HUES6 (cell line): ENCODE measurements at regions not wholly inside any gene's neighbourhood (a gene's known extent, or its start where the extent isn't known, plus 50 kb on each side); places are given as distances from the start of the nearest gene placed in this dataset.

Source experiments
- H3K27ac ChIP-seq: 2 replicates; pipeline ENCODE4 v1.7.0; 2013; ENCODE audit warnings: low read depth, mild to moderate bottlenecking, low read length, inconsistent platforms
- H3K27me3 ChIP-seq: 2 replicates; pipeline ENCODE4 v1.6.1; 2013; ENCODE audit warnings: low read length; ENCODE audit not compliant: control insufficient read depth, insufficient read depth
- H3K36me3 ChIP-seq: 2 replicates; pipeline ENCODE4 v1.6.1; 2013; ENCODE audit warnings: low read length; ENCODE audit not compliant: control insufficient read depth, insufficient read depth
- H3K4me1 ChIP-seq: 2 replicates; pipeline ENCODE4 v1.6.1; 2013; ENCODE audit warnings: low read length; ENCODE audit not compliant: control insufficient read depth, insufficient read depth
- H3K4me3 ChIP-seq: 2 replicates; pipeline ENCODE4 v1.5.1; 2013; ENCODE audit warnings: low read depth, low read length
- H3K9ac ChIP-seq: one replicate; pipeline ENCODE4 v1.6.1; 2013; ENCODE audit warnings: mild to moderate bottlenecking, low read length
- H3K9me3 ChIP-seq: 2 replicates; pipeline ENCODE4 v1.6.1; 2013; ENCODE audit warnings: low read depth, low read length; ENCODE audit not compliant: control insufficient read depth, insufficient read depth

DNA sequence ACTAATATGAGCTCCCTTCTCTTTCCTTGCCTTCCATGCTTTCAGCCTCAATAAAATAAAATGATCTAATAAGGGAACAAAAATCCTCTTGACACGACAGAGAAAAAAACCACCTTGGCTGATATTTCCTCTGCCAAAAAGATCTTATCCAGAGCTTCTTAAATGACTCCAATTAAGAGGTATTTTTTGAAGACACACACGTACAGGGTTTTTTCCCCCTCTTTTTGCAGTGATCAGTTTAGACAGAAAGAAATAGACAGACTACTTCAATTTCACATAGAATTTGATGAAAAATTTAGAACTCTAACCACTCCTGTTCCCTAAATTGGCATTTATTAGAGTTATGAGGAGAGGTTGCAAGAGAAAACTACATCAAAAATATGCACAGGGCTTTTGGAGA is 217.2 kb upstream of the CDH11 start:
- no peaks in the 10 kb centered on the region for H3K9me3 ChIP-seq
- no peaks in the 10 kb centered on the region for H3K36me3 ChIP-seq
- H3K4me1 ChIP-seq = peaks cover 11% of the 10 kb centered on the region; the same call in 1 of the 2 replicates
- no peak overlapping the region for H3K9ac ChIP-seq
- no peak overlapping the region for H3K4me3 ChIP-seq
- no peaks in the 10 kb centered on the region for H3K27me3 ChIP-seq
- no peak overlapping the region for H3K27ac ChIP-seq

DNA sequence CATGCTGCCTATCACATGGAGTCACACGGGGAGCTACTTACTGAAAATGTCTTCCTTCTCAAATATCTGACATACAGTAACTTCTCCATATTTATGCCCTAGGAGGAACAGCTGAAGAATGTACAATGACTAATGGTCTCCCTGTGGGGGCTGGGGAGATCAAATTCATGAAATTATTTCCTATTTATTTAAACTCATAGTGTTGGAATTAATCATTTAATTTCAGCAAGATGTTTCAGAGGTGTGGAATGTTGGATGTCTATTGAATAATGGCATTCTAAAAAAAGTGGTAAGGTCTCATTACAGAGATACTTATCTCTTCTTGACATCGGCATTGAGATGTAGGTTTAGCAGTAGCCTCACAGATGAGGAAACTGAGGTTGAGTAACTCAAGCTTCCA is 214.3 kb upstream of the CDH11 start:
- Histone ChIP-seq H3K4me3 (no peak overlapping the region), H3K36me3 (no peaks in the 10 kb centered on the region), H3K27ac (no peak overlapping the region), H3K9me3 (no peaks in the 10 kb centered on the region), H3K27me3 (no peaks in the 10 kb centered on the region), H3K9ac (no peak overlapping the region), H3K4me1 (peaks cover 12% of the 10 kb centered on the region; the same call in 1 of the 2 replicates)

DNA sequence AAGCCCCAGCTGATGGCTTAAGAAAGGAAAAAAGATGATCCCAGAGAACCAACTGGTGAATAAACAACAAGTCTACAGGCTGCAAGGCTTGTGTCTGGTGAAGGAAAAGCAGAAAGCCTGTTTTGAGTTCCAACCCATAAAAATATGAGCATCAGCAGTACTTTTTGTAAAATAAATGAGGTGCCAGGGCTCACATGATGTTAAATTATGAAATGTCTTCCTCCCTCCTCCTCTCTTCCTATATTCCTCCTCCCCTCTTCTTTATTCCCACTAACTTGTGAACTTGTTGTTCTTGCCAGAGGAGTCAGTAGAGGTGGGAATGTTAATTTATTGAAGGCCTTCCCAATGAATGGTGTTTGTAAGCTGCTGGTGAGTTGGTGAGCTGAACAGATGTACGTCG is 212.2 kb upstream of the CDH11 start:
- Histone ChIP-seq H3K4me3 (no peak overlapping the region), H3K4me1 (peaks cover 12% of the 10 kb centered on the region; the same call in 1 of the 2 replicates), H3K36me3 (no peaks in the 10 kb centered on the region), H3K27me3 (no peaks in the 10 kb centered on the region), H3K27ac (no peak overlapping the region), H3K9me3 (no peaks in the 10 kb centered on the region), H3K9ac (no peak overlapping the region)

DNA sequence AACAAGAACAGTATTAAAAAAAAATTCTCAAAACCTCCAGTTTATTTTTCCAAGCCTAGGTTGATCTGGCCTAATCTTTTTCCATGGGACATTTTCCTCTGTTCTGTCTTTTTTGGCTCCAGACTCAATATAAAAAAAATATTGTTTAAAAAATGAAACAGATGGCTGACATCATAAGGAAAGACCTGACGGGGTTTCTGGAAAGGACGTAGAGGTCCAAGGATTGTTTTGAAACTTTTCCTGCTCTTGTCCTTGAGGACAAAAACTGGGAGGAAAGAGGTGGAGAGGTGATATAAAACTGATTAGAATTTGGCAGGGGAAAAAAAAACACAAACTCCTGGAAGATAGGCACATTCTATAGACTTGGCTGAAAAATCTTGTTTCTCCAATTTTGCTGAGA is 211.4 kb upstream of the CDH11 start:
- peaks cover 12% of the 10 kb centered on the region; the same call in 1 of the 2 replicates for H3K4me1 ChIP-seq
- H3K27me3 ChIP-seq = no peaks in the 10 kb centered on the region
- H3K9ac ChIP-seq = no peak overlapping the region
- no peaks in the 10 kb centered on the region for H3K9me3 ChIP-seq
- no peak overlapping the region for H3K4me3 ChIP-seq
- no peaks in the 10 kb centered on the region for H3K36me3 ChIP-seq
- no peak overlapping the region for H3K27ac ChIP-seq

DNA sequence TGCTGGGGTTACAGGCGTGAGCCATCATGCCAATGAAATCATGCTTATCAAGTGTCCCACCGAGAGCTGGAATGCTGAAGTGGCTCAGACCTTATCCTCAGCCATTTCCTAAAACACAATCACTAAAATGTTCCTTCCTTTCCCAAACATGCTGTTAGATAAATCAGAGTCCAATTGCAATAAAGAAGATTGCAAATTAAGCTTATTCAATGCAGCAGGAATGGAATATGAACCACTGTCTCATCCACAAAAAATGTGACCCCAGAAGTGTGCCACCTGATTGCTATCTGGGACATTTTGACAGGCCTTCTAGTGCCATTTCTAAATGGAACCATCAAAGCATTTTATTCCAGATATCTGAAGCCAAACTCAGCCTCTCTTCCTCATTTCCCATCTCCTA is 205.5 kb upstream of the CDH11 start:
- Histone ChIP-seq H3K4me1 (no peaks in the 10 kb centered on the region), H3K27ac (no peak overlapping the region), H3K36me3 (no peaks in the 10 kb centered on the region), H3K9me3 (no peaks in the 10 kb centered on the region), H3K4me3 (no peak overlapping the region), H3K9ac (no peak overlapping the region), H3K27me3 (no peaks in the 10 kb centered on the region)

DNA sequence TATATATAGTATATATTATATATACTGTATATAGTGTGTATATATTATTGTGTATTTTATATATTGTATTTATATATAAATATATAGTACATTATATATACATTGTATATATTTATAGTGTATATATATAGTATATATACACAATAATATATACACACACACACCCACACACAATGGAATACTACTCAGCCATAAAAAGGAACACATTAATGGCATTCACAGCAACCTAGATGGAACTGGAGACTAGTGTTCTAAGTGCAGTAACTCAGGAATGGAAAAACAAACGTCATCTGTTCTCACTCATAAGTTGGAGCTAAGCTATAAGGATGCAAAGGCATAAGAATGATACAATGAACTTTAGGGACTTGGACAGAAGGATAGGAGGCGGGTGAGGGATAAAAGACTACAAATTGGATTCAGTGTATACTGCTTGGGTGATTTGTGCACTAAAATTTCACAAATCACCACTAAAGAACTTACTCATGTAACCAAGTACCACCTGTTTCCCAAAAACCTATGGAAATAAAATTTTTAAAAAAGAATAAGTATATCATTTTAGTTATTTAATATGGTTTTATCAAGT is 201.9 kb upstream of the CDH11 start:
- Histone ChIP-seq H3K36me3 (no peaks in the 10 kb centered on the region), H3K4me3 (no peak overlapping the region), H3K4me1 (peaks cover 9% of the 10 kb centered on the region)

DNA sequence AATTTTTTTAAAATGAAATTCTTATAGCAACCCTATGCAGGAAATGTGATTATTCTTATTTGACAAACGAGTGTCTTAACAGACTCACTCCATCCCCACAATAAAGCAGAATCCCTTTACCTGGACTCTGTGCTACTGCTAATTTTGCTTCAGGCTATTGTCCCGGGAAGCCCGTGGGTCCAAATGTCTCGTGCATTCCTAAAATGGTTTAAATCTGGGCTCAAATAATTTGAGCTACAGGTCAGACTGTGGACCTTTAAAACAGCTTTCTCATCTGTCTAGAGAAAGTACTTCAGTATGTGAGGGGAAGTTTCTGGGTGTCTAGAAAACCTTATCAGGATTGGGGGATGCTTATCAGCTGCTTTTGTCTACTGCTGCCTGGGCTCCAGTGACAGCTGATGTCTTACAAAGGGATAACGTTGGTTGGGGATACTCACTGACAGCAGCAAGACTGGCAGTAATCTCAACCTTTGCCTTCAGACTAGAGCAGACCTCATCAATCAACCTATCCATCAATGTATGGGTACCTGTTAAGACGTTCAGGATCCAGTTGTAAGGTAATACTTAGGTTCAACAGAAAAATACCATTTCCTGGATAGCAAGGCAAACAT is 197.9 kb upstream of the CDH11 start:
- Histone ChIP-seq H3K4me3 (no peak overlapping the region), H3K36me3 (no peaks in the 10 kb centered on the region), H3K9ac (no peak overlapping the region), H3K27ac (no peak overlapping the region), H3K4me1 (peaks cover 22% of the 10 kb centered on the region), H3K9me3 (no peaks in the 10 kb centered on the region), H3K27me3 (no peaks in the 10 kb centered on the region)

More for the DNA sequence above, 201.9 kb upstream of the CDH11 start:
- Histone ChIP-seq H3K27ac (no peak overlapping the region), H3K9me3 (no peaks in the 10 kb centered on the region), H3K27me3 (no peaks in the 10 kb centered on the region), H3K9ac (no peak overlapping the region)

DNA sequence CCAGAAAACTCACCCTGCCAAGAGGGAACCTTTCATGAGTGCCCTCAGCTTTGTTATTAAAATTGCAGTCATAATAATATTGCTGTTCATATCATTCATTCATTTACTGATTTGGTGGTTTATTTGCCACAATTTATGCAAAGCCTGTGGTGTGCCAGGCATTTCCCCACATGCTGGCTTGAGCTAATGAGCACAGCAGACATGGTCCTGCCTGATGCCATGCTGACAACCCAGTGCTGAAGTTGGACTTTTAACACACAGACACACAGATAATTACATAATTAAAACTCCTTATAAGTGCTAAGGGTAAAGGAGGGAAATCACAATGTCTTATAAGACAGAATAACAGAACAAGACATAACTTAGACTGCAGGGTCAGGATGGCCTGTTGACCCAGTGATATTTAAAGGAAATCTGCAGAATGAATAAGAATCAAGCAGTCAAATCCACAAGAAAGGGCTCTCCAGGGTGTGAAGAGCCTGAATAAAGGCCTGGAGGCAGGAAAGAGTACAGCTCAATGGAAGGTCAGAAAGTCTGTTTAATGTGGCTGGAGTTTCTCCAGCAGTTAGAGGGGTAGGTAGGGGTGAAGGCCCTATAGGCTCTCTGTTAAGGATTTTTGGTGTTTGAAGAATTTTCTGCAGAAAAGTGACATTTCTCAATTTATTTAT is 196.9 kb upstream of the CDH11 start:
- H3K4me1 ChIP-seq = peaks cover 22% of the 10 kb centered on the region
- no peaks in the 10 kb centered on the region for H3K27me3 ChIP-seq
- H3K9ac ChIP-seq = peak overlapping the region; percentile 4
- H3K36me3 ChIP-seq = no peaks in the 10 kb centered on the region
- peak overlapping the region; percentile 26; the same call in 1 of the 2 replicates for H3K27ac ChIP-seq
- H3K4me3 ChIP-seq = peak overlapping the region; percentile 9; the same call in 1 of the 2 replicates
- H3K9me3 ChIP-seq = no peaks in the 10 kb centered on the region

DNA sequence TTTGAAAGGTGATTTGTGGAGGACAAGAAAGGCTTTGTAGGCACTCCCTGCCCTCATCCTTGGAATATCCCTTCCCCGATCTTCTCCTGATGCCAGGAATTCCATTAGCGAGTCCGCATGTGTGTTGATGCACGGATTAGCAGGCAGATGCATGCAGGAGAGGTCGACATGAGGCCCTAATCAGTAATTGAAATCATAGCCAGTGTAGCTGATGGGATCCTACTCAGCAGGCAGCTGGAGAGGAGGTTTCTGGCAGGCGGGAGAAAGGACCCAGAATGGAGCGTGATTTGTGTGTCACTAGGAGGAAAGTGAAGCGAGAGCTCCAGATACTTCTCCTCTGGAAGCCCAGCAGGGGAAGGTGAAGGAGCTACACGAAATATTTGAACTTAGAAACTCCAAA is 196.3 kb upstream of the CDH11 start:
- Histone ChIP-seq H3K27ac (peak overlapping the region; percentile 26; the same call in 1 of the 2 replicates), H3K4me3 (peak overlapping the region; percentile 9), H3K9me3 (no peaks in the 10 kb centered on the region), H3K27me3 (no peaks in the 10 kb centered on the region), H3K4me1 (peaks cover 22% of the 10 kb centered on the region), H3K9ac (peak overlapping the region; percentile 4), H3K36me3 (no peaks in the 10 kb centered on the region)

DNA sequence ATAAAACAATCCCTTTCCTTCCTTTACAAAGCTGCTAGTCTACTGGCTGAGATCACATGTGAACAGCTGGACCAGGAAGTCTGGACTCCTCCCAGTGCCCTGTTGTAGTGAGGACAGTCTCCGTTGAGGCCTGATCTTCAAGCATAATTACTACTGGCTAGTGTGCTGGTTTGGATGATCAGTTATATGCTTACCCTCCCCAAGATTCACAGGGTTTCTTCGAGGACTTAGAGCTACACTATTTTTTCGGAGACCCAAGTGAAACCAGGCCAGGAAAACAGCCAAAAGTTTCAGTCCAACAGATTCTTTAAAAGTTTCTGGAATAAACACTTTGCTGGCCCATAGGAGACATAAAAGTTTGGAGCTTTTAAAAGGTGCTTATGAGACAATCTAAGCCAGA is 194.9 kb upstream of the CDH11 start:
- H3K4me1 ChIP-seq = peaks cover 22% of the 10 kb centered on the region
- no peaks in the 10 kb centered on the region for H3K27me3 ChIP-seq
- H3K4me3 ChIP-seq = no peak overlapping the region
- H3K36me3 ChIP-seq = no peaks in the 10 kb centered on the region
- H3K9me3 ChIP-seq = no peaks in the 10 kb centered on the region
- no peak overlapping the region for H3K27ac ChIP-seq
- H3K9ac ChIP-seq = no peak overlapping the region

DNA sequence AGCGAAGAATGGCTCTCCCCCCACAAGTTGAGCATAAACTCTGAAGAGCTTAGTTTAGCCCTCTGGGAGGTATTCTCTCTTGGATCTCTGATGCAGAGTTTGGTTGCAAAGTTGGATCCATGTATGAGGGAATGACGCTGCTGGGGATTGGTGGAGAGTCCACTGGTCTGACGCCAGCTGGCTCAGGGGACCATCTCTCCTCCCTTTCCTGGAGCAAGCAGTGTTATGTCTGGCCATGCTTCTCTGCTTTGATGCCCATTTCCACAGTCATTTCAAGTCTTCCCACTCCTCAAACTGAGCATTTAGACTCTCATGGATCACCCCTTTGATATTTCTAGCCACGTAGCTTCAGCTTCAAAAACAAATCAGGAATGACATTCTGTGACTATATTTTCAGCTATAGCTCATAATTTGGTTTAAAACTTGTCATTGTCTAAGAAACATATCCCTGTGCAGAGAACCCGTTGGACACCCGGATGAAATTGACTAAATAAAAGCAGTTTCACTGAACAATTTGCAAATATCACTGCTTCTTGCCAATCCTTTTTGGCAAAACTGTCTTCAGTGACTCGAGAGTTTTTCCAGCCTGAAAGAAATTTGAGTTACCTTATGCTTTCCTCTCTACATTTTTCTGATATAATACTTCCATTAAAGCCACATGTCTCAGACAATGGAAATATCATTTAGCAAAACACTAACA is 193.4 kb upstream of the CDH11 start:
- H3K4me1 ChIP-seq = peaks cover 22% of the 10 kb centered on the region
- H3K9me3 ChIP-seq = no peaks in the 10 kb centered on the region
- no peaks in the 10 kb centered on the region for H3K27me3 ChIP-seq
- no peak overlapping the region for H3K27ac ChIP-seq
- no peak overlapping the region for H3K9ac ChIP-seq
- H3K36me3 ChIP-seq = no peaks in the 10 kb centered on the region
- H3K4me3 ChIP-seq = no peak overlapping the region
